OCI-LY1 (cell line): ENCODE measurements at regions not wholly inside any gene's neighbourhood (a gene's known extent, or its start where the extent isn't known, plus 50 kb on each side); places are given as distances from the start of the nearest gene placed in this dataset.

Source experiments
- H2AFZ ChIP-seq: fragments of 200-600 bp; sonication (generic), shearing (Covaris generic); 2 replicates; pipeline ENCODE4 v1.6.0; 2014; ENCODE audit warnings: antibody characterized with exemption, mild to moderate bottlenecking, low read length
- H3F3A ChIP-seq: fragments of 200-600 bp; sonication (generic), shearing (Covaris generic); 2 replicates; pipeline ENCODE4 v1.6.0; 2014; ENCODE audit warnings: mild to moderate bottlenecking, antibody characterized with exemption, low read length, moderate library complexity; ENCODE audit not compliant: insufficient read depth
- H3K27ac ChIP-seq: fragments of 200-600 bp; sonication (generic); 2 replicates; pipeline ENCODE4 v1.5.1; 2014; ENCODE audit warnings: low read length, mixed run types, mild to moderate bottlenecking, low read depth; ENCODE audit not compliant: poor library complexity, severe bottlenecking
- H3K27me3 ChIP-seq: fragments of 200-600 bp; sonication (generic); 2 replicates; pipeline ENCODE4 v1.6.0; 2014; ENCODE audit warnings: antibody characterized with exemption, mild to moderate bottlenecking, low read length, moderate library complexity; ENCODE audit not compliant: insufficient read depth
- H3K36me3 ChIP-seq: fragments of 200-600 bp; sonication (generic); 2 replicates; pipeline ENCODE4 v1.6.1; 2014; ENCODE audit warnings: mild to moderate bottlenecking, antibody characterized with exemption, low read length, moderate library complexity, mixed read lengths; ENCODE audit not compliant: insufficient read depth
- H3K4me1 ChIP-seq: fragments of 200-600 bp; sonication (generic); 2 replicates; pipeline ENCODE4 v1.5.1; 2014; ENCODE audit warnings: mild to moderate bottlenecking, low read length, moderate library complexity; ENCODE audit not compliant: insufficient read depth, severe bottlenecking
- H3K4me2 ChIP-seq: fragments of 200-600 bp; sonication (generic), shearing (Covaris generic); 2 replicates; pipeline ENCODE4 v1.6.1; 2014; ENCODE audit warnings: low read length
- H3K4me3 ChIP-seq: fragments of 200-600 bp; sonication (generic); 2 replicates; pipeline ENCODE4 v1.5.1; 2014; ENCODE audit warnings: low read length, low read depth, mild to moderate bottlenecking, mixed read lengths; ENCODE audit not compliant: poor library complexity, severe bottlenecking
- H3K79me2 ChIP-seq: fragments of 200-600 bp; shearing (Covaris generic); 2 replicates; pipeline ENCODE4 v1.6.1; 2016; ENCODE audit warnings: mixed run types, low read length, mixed read lengths; ENCODE audit not compliant: insufficient read depth
- H3K9ac ChIP-seq: fragments of 200-600 bp; sonication (generic), shearing (Covaris generic); 2 replicates; pipeline ENCODE4 v1.6.1; 2014; ENCODE audit warnings: mild to moderate bottlenecking, low read length, mixed read lengths
- H3K9me2 ChIP-seq: fragments of 200-600 bp; sonication (generic), shearing (Covaris generic); 2 replicates; pipeline ENCODE4 v1.6.1; 2014; ENCODE audit warnings: low read depth, mild to moderate bottlenecking, low read length, mixed read lengths
- H3K9me3 ChIP-seq: fragments of 200-600 bp; shearing (Covaris generic); 2 replicates; pipeline ENCODE4 v1.6.1; 2014; ENCODE audit warnings: low read length, mixed read lengths
- H4K20me1 ChIP-seq: fragments of 200-600 bp; sonication (generic), shearing (Covaris generic); 2 replicates; pipeline ENCODE4 v1.6.0; 2016; ENCODE audit warnings: mild to moderate bottlenecking, low read length; ENCODE audit not compliant: insufficient read depth
- EZH2 ChIP-seq: fragments of 200-600 bp; sonication (generic), shearing (Covaris generic); IDR thresholded peaks from 2 replicates; pipeline ENCODE4 v1.8.0; 2017; ENCODE audit warnings: borderline replicate concordance, mixed run types, mild to moderate bottlenecking, antibody characterized with exemption, low read length, moderate library complexity, mixed read lengths
- TF ChIP-seq, protein P1 (sequence below): fragments of 200-600 bp; sonication (generic), shearing (Covaris generic); IDR thresholded peaks from 2 replicates; pipeline ENCODE4 v1.5.1; 2017; ENCODE audit warnings: mild to moderate bottlenecking, antibody characterized with exemption, low read length, moderate library complexity, mixed read lengths

DNA sequence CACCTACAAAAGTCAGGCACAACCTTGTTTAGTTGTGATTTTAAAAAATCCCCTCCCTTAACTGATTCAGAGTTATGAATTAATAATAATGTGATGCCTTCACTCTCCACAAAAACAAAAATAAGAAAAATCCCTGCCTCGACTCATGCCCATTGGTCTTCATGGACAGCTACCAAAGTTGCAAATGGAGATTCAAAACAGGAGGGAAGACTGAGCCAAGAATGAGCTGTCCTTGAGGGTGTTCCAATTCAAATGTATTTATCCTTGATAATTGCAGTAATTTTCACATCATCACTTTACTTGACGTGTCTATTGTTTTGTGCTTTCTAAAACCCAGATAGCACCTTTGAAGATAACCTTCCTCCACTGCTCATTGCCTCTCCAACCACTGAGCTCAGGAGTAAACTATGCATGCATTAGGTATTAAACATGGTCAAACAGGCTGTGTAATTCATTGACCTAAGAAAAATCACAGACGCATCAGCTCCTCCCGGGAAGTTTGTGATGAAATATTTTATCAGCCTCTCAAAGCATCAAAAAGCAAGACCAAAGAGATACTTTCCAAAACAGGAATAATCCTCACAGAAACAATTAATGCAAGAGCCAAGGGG is 712.7 kb upstream of the IGFBP3 start:
- no peak overlapping the region for H2AFZ ChIP-seq

DNA sequence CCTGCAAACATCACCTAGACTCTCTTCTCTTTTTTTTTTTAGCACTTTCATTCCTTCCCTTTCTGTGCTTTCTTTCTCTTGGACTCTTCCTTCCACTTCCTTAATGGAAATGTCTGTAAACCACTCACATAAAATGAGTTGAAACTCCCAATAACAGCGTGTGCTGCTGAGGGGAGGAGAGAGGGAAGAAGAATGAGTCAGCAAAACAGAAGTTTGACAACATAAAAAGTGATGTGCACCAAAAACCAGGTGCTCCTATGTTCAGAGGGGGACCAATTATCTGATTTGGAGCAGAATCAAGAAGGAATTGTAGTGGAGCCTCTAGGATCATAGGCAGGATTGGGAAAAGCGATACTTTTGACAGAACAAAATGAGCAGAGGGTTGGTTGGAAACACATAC is 712.1 kb upstream of the IGFBP3 start:
- H3K4me3 ChIP-seq: no peak overlapping the region
- no peaks in the 10 kb centered on the region for H4K20me1 ChIP-seq
- no peaks in the 10 kb centered on the region for H3K27me3 ChIP-seq
- H3K4me2 ChIP-seq: no peak overlapping the region
- no peak overlapping the region for H2AFZ ChIP-seq
- H3K27ac ChIP-seq: no peak overlapping the region
- H3F3A ChIP-seq: no peaks in the 10 kb centered on the region
- H3K4me1 ChIP-seq: no peaks in the 10 kb centered on the region
- H3K79me2 ChIP-seq: no peaks in the 10 kb centered on the region
- no peaks in the 10 kb centered on the region for H3K9me3 ChIP-seq
- H3K9me2 ChIP-seq: no peaks in the 10 kb centered on the region
- no peak overlapping the region for H3K9ac ChIP-seq
- TF ChIP-seq, protein P1, sequence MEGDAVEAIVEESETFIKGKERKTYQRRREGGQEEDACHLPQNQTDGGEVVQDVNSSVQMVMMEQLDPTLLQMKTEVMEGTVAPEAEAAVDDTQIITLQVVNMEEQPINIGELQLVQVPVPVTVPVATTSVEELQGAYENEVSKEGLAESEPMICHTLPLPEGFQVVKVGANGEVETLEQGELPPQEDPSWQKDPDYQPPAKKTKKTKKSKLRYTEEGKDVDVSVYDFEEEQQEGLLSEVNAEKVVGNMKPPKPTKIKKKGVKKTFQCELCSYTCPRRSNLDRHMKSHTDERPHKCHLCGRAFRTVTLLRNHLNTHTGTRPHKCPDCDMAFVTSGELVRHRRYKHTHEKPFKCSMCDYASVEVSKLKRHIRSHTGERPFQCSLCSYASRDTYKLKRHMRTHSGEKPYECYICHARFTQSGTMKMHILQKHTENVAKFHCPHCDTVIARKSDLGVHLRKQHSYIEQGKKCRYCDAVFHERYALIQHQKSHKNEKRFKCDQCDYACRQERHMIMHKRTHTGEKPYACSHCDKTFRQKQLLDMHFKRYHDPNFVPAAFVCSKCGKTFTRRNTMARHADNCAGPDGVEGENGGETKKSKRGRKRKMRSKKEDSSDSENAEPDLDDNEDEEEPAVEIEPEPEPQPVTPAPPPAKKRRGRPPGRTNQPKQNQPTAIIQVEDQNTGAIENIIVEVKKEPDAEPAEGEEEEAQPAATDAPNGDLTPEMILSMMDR: no peak
- TF ChIP-seq EZH2: no peak
- no peaks in the 10 kb centered on the region for H3K36me3 ChIP-seq

More for the DNA sequence above, 712.7 kb upstream of the IGFBP3 start:
- Histone ChIP-seq H3K27me3 (no peaks in the 10 kb centered on the region), H3K27ac (no peak overlapping the region), H3K4me1 (no peaks in the 10 kb centered on the region), H3F3A (no peaks in the 10 kb centered on the region), H3K4me2 (no peak overlapping the region), H3K9me2 (no peaks in the 10 kb centered on the region), H4K20me1 (no peaks in the 10 kb centered on the region), H3K9ac (no peak overlapping the region), H3K36me3 (no peaks in the 10 kb centered on the region), H3K4me3 (no peak overlapping the region), H3K9me3 (no peaks in the 10 kb centered on the region), H3K79me2 (no peaks in the 10 kb centered on the region)
- TF ChIP-seq, protein P1: no peak
- TF ChIP-seq EZH2: no peak

DNA sequence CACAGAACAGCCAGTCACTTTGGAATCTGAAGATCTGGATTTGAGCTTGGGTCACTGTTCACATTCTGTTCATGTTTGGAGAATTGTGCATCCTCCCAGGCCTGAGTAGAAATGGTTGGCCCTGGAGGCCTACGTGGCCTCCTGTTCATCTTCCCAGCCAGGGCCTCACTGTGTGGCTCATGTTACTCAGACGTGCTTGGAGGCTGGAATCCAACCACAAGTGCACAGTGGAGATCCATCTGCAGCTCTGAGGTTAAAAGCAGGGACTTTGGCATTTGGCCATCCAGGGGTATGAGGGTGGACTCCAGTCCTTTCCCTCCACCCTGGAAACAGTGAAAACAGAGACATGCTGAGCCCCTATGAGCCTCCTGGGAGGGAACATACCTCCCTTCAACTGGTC is 709.0 kb upstream of the IGFBP3 start:
- TF ChIP-seq EZH2: no peak
- TF ChIP-seq, protein P1: no peak
- Histone ChIP-seq H3K27ac (no peak overlapping the region), H2AFZ (no peak overlapping the region), H3K4me3 (no peak overlapping the region), H3K9ac (no peak overlapping the region), H4K20me1 (no peaks in the 10 kb centered on the region), H3K4me2 (no peak overlapping the region), H3K9me2 (no peaks in the 10 kb centered on the region), H3K36me3 (no peaks in the 10 kb centered on the region), H3F3A (no peaks in the 10 kb centered on the region), H3K27me3 (no peaks in the 10 kb centered on the region), H3K4me1 (no peaks in the 10 kb centered on the region), H3K79me2 (no peaks in the 10 kb centered on the region), H3K9me3 (no peaks in the 10 kb centered on the region)
